GM18909 (cell line): ENCODE measurements at regions not wholly inside any gene's neighbourhood (a gene's known extent, or its start where the extent isn't known, plus 50 kb on each side); places are given as distances from the start of the nearest gene placed in this dataset.
A peak's percentile ranks its signal among the peaks of the same experiment; 100 is the strongest.
"Not testable (repeated sequence)": the region's sequence is repeated elsewhere in the genome, so short reads cannot be mapped to it uniquely, and the experiment has no call there.

ENCODE experiments used
- ATAC-seq: cut with Tn5 transposase; IDR thresholded peaks from one replicate; pipeline ENCODE4 v1.9.1; 2021; ENCODE audit warnings: mild to moderate bottlenecking; ENCODE audit not compliant: unreplicated experiment, poor library complexity

GRCh38 chr3:64438812-64439211 is 213.5 kb upstream of the PRICKLE2 start:
- no peak for ATAC-seq

- ATAC-seq, result no peak
Measured at GRCh38 chr3:64438066-64438465, 212.8 kb upstream of the PRICKLE2 start.

GRCh38 chr3:64437131-64437530 is 211.9 kb upstream of the PRICKLE2 start:
- ATAC-seq, result no peak

GRCh38 chr3:64435023-64435422 is 209.8 kb upstream of the PRICKLE2 start:
- not testable (repeated sequence) for ATAC-seq

- no peak for ATAC-seq
Measured at GRCh38 chr3:64432870-64433269, 207.6 kb upstream of the PRICKLE2 start.

GRCh38 chr3:64431526-64432091 is 206.3 kb upstream of the PRICKLE2 start:
- ATAC-seq, result no peak

- ATAC-seq, result no peak
Measured at GRCh38 chr3:64427671-64428070, 202.4 kb upstream of the PRICKLE2 start.

- ATAC-seq, result no peak
Measured at GRCh38 chr3:64426551-64426950, 201.3 kb upstream of the PRICKLE2 start.

GRCh38 chr3:64422932-64423331 is 197.7 kb upstream of the PRICKLE2 start:
- ATAC-seq, result no peak

- ATAC-seq, result no peak
Measured at GRCh38 chr3:64422192-64422591, 196.9 kb upstream of the PRICKLE2 start.

- no peak for ATAC-seq
Measured at GRCh38 chr3:64417816-64418215, 192.6 kb upstream of the PRICKLE2 start.

- no peak for ATAC-seq
Measured at GRCh38 chr3:64414043-64414442, 188.8 kb upstream of the PRICKLE2 start.

- no peak for ATAC-seq
Measured at GRCh38 chr3:64411101-64411500, 185.8 kb upstream of the PRICKLE2 start.

- no peak for ATAC-seq
Measured at GRCh38 chr3:64410226-64410625, 185.0 kb upstream of the PRICKLE2 start.

- no peak for ATAC-seq
Measured at GRCh38 chr3:64408770-64409169, 183.5 kb upstream of the PRICKLE2 start.

- no peak for ATAC-seq
Measured at GRCh38 chr3:64406271-64406670, 181.0 kb upstream of the PRICKLE2 start.

GRCh38 chr3:64405211-64405835 is 180.1 kb upstream of the PRICKLE2 start:
- ATAC-seq, result no peak

GRCh38 chr3:64400706-64401105 is 175.4 kb upstream of the PRICKLE2 start:
- ATAC-seq, result no peak

GRCh38 chr3:64399205-64399800 is 174.0 kb upstream of the PRICKLE2 start:
- ATAC-seq, result peak; percentile 55

GRCh38 chr3:64398476-64398875 is 173.2 kb upstream of the PRICKLE2 start:
- no peak for ATAC-seq

- no peak for ATAC-seq
Measured at GRCh38 chr3:64398006-64398405, 172.7 kb upstream of the PRICKLE2 start.

- no peak for ATAC-seq
Measured at GRCh38 chr3:64397573-64397972, 172.3 kb upstream of the PRICKLE2 start.
